ENCODE measurements at regions not wholly inside any gene's neighbourhood (a gene's known extent, or its start where the extent isn't known, plus 50 kb on each side); places are given as distances from the start of the nearest gene placed in this dataset.

DNA sequence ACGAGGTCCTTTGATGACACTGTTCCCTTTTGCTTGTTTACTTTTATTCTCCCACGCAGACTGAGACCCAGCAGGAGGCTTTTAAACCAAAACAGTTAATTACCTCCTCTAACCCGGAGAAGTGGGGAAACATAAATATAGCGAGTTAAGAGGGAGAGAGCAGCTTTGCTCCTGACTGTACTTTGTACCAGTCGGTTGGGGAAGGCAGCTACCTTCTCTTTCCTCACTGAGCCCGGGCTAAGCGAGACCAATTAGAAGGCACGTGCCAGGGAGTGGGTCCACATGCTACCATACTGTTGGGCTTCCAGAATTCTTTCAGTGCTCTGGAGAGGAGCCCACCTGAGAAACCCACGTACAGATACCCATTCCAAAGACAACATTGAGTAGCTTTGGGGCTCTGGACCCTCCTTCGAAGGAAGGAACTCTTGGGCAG, 124.2 kb downstream of the ZIC5 start:
- no peak overlapping the region for H3K27ac Mint-ChIP-seq (ENCODE audit: unreplicated experiment)
- DNase-seq, result no peak
- TF ChIP-seq, protein P1, sequence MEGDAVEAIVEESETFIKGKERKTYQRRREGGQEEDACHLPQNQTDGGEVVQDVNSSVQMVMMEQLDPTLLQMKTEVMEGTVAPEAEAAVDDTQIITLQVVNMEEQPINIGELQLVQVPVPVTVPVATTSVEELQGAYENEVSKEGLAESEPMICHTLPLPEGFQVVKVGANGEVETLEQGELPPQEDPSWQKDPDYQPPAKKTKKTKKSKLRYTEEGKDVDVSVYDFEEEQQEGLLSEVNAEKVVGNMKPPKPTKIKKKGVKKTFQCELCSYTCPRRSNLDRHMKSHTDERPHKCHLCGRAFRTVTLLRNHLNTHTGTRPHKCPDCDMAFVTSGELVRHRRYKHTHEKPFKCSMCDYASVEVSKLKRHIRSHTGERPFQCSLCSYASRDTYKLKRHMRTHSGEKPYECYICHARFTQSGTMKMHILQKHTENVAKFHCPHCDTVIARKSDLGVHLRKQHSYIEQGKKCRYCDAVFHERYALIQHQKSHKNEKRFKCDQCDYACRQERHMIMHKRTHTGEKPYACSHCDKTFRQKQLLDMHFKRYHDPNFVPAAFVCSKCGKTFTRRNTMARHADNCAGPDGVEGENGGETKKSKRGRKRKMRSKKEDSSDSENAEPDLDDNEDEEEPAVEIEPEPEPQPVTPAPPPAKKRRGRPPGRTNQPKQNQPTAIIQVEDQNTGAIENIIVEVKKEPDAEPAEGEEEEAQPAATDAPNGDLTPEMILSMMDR (IDR thresholded peaks at IDR 0.05; ENCODE audit: partially characterized antibody, unreplicated experiment), result no peak
- peaks cover 8% of the 10 kb centered on the region for H3K9me3 Mint-ChIP-seq (ENCODE audit: unreplicated experiment)
- no peaks in the 10 kb centered on the region for H3K27me3 Mint-ChIP-seq (ENCODE audit: unreplicated experiment)
- H3K36me3 Mint-ChIP-seq (ENCODE audit: unreplicated experiment), result no peaks in the 10 kb centered on the region
- H3K4me3 Mint-ChIP-seq (ENCODE audit: unreplicated experiment), result no peak overlapping the region
- H3K4me1 Mint-ChIP-seq (ENCODE audit: low read depth, unreplicated experiment), result peaks cover 10% of the 10 kb centered on the region

DNA sequence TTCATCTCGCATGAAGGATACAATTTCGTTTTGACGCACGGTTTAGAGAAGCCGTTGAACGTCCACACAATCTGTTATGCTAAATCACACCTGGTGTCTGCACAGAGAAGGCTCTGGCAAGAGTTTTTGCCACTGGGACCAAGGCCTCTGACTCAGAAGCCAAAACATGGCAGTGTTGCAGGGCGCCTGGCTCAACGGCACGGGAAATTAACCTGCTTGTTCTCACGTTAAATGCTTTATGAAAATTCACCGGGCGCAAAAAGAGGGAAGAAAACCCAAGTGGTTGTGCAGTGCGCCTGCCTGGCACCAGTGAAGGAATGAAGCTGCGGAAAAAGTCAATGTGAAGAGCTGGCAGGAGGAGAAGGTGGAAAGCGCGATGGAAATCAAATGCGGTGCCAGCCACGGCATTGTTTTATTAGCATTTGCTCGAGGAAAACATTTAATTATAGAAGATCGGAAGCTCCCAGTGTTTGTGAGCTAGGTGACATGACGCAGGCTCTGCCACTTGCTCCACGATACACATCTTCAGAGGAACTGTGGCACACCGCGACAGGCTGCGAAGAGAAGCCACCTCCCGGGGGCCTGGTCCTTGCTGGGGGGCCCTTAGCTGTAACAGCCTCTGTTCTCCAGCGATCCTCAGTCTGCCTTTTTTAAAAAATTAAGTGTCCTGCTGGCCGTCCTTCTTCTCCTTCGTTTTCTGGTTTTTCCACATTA, 126.2 kb downstream of the ZIC5 start:
- H3K4me3 Mint-ChIP-seq (ENCODE audit: unreplicated experiment), result no peak overlapping the region
- TF ChIP-seq, protein P1 (IDR thresholded peaks at IDR 0.05; ENCODE audit: partially characterized antibody, unreplicated experiment), result no peak
- no peak for DNase-seq
- no peaks in the 10 kb centered on the region for H3K27me3 Mint-ChIP-seq (ENCODE audit: unreplicated experiment)
- no peak overlapping the region for H3K27ac Mint-ChIP-seq (ENCODE audit: unreplicated experiment)
- H3K9me3 Mint-ChIP-seq (ENCODE audit: unreplicated experiment), result peaks cover 7% of the 10 kb centered on the region
- peaks cover 11% of the 10 kb centered on the region for H3K4me1 Mint-ChIP-seq (ENCODE audit: low read depth, unreplicated experiment)
- no peaks in the 10 kb centered on the region for H3K36me3 Mint-ChIP-seq (ENCODE audit: unreplicated experiment)

DNA sequence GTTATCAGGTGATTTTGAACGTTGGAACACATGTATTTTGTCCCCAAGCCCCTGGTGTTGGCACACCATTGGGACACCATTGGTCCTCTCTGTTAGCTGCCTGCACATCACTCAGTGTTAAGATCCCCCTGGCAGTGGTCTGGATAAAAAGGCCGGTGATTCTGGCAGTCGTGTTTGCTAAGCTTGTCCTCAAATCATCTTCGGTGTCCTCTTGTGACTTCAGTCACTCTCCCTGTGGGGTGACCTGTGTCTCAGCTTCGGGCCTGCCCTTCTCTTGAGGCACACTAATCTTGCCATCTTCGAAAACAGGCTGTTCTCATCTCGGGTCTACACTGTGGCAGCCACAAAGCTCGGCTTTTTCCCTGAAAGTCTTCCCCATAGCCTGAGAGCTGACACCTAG, 127.1 kb downstream of the ZIC5 start:
- peaks cover 6% of the 10 kb centered on the region for H3K9me3 Mint-ChIP-seq (ENCODE audit: unreplicated experiment)
- H3K27ac Mint-ChIP-seq (ENCODE audit: unreplicated experiment), result no peak overlapping the region
- TF ChIP-seq, protein P1 (IDR thresholded peaks at IDR 0.05; ENCODE audit: partially characterized antibody, unreplicated experiment), result no peak
- peaks cover 11% of the 10 kb centered on the region for H3K4me1 Mint-ChIP-seq (ENCODE audit: low read depth, unreplicated experiment)
- no peak overlapping the region for H3K4me3 Mint-ChIP-seq (ENCODE audit: unreplicated experiment)
- DNase-seq, result no peak
- no peaks in the 10 kb centered on the region for H3K27me3 Mint-ChIP-seq (ENCODE audit: unreplicated experiment)
- no peaks in the 10 kb centered on the region for H3K36me3 Mint-ChIP-seq (ENCODE audit: unreplicated experiment)

GRCh38 chr13:99843872-99844271, 127.7 kb downstream of the ZIC5 start:
- no peak for DNase-seq
- H3K36me3 Mint-ChIP-seq (ENCODE audit: unreplicated experiment), result no peaks in the 10 kb centered on the region
- peaks cover 2% of the 10 kb centered on the region for H3K27me3 Mint-ChIP-seq (ENCODE audit: unreplicated experiment)
- H3K4me3 Mint-ChIP-seq (ENCODE audit: unreplicated experiment), result no peak overlapping the region
- peaks cover 6% of the 10 kb centered on the region for H3K9me3 Mint-ChIP-seq (ENCODE audit: unreplicated experiment)
- peaks cover 11% of the 10 kb centered on the region for H3K4me1 Mint-ChIP-seq (ENCODE audit: low read depth, unreplicated experiment)
- TF ChIP-seq, protein P1 (IDR thresholded peaks at IDR 0.05; ENCODE audit: partially characterized antibody, unreplicated experiment), result no peak
- no peak overlapping the region for H3K27ac Mint-ChIP-seq (ENCODE audit: unreplicated experiment)

GRCh38 chr13:99842405-99842804, 129.2 kb downstream of the ZIC5 start:
- no peaks in the 10 kb centered on the region for H3K36me3 Mint-ChIP-seq (ENCODE audit: unreplicated experiment)
- H3K4me3 Mint-ChIP-seq (ENCODE audit: unreplicated experiment), result no peak overlapping the region
- TF ChIP-seq, protein P1 (IDR thresholded peaks at IDR 0.05; ENCODE audit: partially characterized antibody, unreplicated experiment), result no peak
- H3K9me3 Mint-ChIP-seq (ENCODE audit: unreplicated experiment), result peaks cover 1% of the 10 kb centered on the region
- no peak for DNase-seq
- H3K4me1 Mint-ChIP-seq (ENCODE audit: low read depth, unreplicated experiment), result peaks cover 11% of the 10 kb centered on the region
- H3K27ac Mint-ChIP-seq (ENCODE audit: unreplicated experiment), result no peak overlapping the region
- peaks cover 2% of the 10 kb centered on the region for H3K27me3 Mint-ChIP-seq (ENCODE audit: unreplicated experiment)
